WTC11 (cell line): ENCODE measurements at regions not wholly inside any gene's neighbourhood (a gene's known extent, or its start where the extent isn't known, plus 50 kb on each side); places are given as distances from the start of the nearest gene placed in this dataset.

Experiments
- CTCF ChIP-seq: fragments of 200-600 bp; IDR thresholded peaks from 2 replicates; pipeline ENCODE4 v1.8.0; 2022; ENCODE audit warnings: antibody characterized with exemption
- E2F1 ChIP-seq: sonication (generic); formaldehyde crosslinking; IDR thresholded peaks from 2 replicates; pipeline ENCODE4 v1.8.0; 2022; ENCODE audit warnings: mild to moderate bottlenecking, missing genetic modification reagents
- MYBL2 ChIP-seq: sonication (generic); formaldehyde crosslinking; IDR thresholded peaks from 2 replicates; pipeline ENCODE4 v1.8.1; 2023; ENCODE audit warnings: mild to moderate bottlenecking, moderate library complexity, missing genetic modification reagents
- NFE2L1 ChIP-seq: sonication (generic); formaldehyde crosslinking; IDR thresholded peaks from 2 replicates; pipeline ENCODE4 v1.8.1; 2023; ENCODE audit warnings: missing genetic modification reagents
- NR3C1 ChIP-seq: sonication (generic); formaldehyde crosslinking; conservative IDR thresholded peaks from 2 replicates; pipeline ENCODE4 v1.8.1; 2023; ENCODE audit warnings: low read depth, mild to moderate bottlenecking, missing genetic modification reagents
- SP1 ChIP-seq: sonication (generic); formaldehyde crosslinking; conservative IDR thresholded peaks from 2 replicates; pipeline ENCODE4 v1.8.1; 2022; ENCODE audit warnings: missing genetic modification reagents
- ZNF423 ChIP-seq: fragments of 250-450 bp; sonication (Bioruptor Pico); IDR thresholded peaks from 2 replicates; pipeline ENCODE4 v2.1.2; 2022; ENCODE audit warnings: mild to moderate bottlenecking, moderate library complexity
- TF ChIP-seq, protein P1 (sequence below): sonication (generic); formaldehyde crosslinking; IDR thresholded peaks from 2 replicates; pipeline ENCODE4 v1.8.1; 2023; ENCODE audit warnings: mild to moderate bottlenecking, missing genetic modification reagents, moderate library complexity

DNA sequence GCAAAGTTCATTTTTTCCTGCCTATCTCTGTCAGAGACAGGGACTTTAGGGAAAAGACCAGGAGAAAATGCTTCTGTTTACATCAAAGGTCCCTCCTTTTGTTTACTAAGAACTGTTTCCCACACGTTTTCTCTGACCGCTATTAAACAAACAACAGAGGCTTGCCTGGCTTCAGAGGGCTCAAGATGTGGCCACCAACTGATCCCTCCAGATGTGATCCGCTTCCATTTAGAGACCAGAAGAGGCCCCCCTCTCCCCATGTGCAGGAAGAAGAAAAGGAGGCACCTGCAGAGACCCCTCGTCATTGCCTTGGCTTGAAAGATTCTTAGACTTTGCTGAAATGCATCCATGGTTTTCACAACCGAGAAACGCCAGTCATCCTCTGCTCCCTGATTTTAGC, 217.9 kb upstream of the PWP1 start:
- TF ChIP-seq CTCF: no peak
- TF ChIP-seq NR3C1 (CRISPR knock-in tag): no peak
- no peak for TF ChIP-seq E2F1 (CRISPR knock-in tag)
- TF ChIP-seq, protein P1, sequence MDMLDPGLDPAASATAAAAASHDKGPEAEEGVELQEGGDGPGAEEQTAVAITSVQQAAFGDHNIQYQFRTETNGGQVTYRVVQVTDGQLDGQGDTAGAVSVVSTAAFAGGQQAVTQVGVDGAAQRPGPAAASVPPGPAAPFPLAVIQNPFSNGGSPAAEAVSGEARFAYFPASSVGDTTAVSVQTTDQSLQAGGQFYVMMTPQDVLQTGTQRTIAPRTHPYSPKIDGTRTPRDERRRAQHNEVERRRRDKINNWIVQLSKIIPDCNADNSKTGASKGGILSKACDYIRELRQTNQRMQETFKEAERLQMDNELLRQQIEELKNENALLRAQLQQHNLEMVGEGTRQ (CRISPR knock-in tag): no peak
- no peak for TF ChIP-seq MYBL2 (CRISPR knock-in tag)
- no peak for TF ChIP-seq SP1 (CRISPR knock-in tag)
- no peak for TF ChIP-seq ZNF423 (CRISPR knock-in tag)
- no peak for TF ChIP-seq NFE2L1
